ENCODE measurements at regions not wholly inside any gene's neighbourhood (a gene's known extent, or its start where the extent isn't known, plus 50 kb on each side); places are given as distances from the start of the nearest gene placed in this dataset.
"Not testable (repeated sequence)": the region's sequence is repeated elsewhere in the genome, so short reads cannot be mapped to it uniquely, and the experiment has no call there.

DNA sequence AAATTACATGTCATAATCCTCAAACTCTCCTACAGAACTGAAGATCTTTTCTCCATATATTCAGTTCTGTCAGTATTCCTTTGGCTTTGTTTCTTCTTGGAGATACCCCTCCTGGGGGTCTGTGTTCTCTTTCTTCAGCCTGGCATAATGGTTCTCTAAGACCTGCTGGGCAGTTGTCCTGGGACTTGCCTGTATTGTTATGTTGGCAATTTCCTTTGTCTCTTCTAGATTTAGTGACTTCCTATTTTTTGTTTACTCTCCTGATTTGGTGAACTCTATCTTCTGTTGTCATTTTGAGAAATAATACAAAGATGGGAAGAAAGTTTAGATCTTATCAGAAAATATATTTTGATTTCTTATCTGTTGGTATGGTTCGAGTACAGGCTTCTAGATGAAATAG lies 127.8 kb downstream of the GOSR1 start:
- no peak overlapping the region for H3K27ac ChIP-seq (ENCODE audit: extremely low read length, insufficient read depth, low read length)
- H3K9ac ChIP-seq (ENCODE audit: insufficient read depth, low read depth, low read length): no peak overlapping the region
- DNase-seq (ENCODE audit: low spot score) (no peak), ATAC-seq (no peak), FAIRE-seq (no peak)
- peak overlapping the region; percentile 29; the same call in 1 of the 2 replicates for H3K4me2 ChIP-seq (ENCODE audit: low read depth, low read length)
- TF ChIP-seq ZNF292 (CRISPR knock-in tag; IDR thresholded peaks at IDR 0.05; ENCODE audit: borderline replicate concordance, low read depth) (no peak), ZNF232 (CRISPR knock-in tag; IDR thresholded peaks at IDR 0.05; ENCODE audit: borderline replicate concordance) (no peak), ZNF331 (CRISPR knock-in tag; IDR thresholded peaks at IDR 0.05) (no peak), ZNF878 (CRISPR knock-in tag; IDR thresholded peaks at IDR 0.05) (no peak), ISL2 (CRISPR knock-in tag; IDR thresholded peaks at IDR 0.05) (no peak), MLLT10 (CRISPR knock-in tag; IDR thresholded peaks at IDR 0.05) (no peak), SOX5 (CRISPR knock-in tag; IDR thresholded peaks at IDR 0.05; ENCODE audit: borderline replicate concordance) (no peak), NFKB2 (CRISPR knock-in tag; IDR thresholded peaks at IDR 0.05; ENCODE audit: borderline replicate concordance) (no peak), FOXK1 (CRISPR knock-in tag; IDR thresholded peaks at IDR 0.05; ENCODE audit: borderline replicate concordance, low read depth) (no peak), FOXM1 (CRISPR knock-in tag; IDR thresholded peaks at IDR 0.05) (no peak), ZNF543 (CRISPR knock-in tag; IDR thresholded peaks at IDR 0.05) (no peak), POLR2AphosphoS5 (IDR thresholded peaks at IDR 0.05; ENCODE audit: low read depth, low read length) (no peak)
- TF ChIP-seq, protein P1, sequence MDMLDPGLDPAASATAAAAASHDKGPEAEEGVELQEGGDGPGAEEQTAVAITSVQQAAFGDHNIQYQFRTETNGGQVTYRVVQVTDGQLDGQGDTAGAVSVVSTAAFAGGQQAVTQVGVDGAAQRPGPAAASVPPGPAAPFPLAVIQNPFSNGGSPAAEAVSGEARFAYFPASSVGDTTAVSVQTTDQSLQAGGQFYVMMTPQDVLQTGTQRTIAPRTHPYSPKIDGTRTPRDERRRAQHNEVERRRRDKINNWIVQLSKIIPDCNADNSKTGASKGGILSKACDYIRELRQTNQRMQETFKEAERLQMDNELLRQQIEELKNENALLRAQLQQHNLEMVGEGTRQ (IDR thresholded peaks at IDR 0.05; ENCODE audit: low read depth, low read length): no peak
- TF ChIP-seq, protein P1 (CRISPR knock-in tag; IDR thresholded peaks at IDR 0.05; ENCODE audit: borderline replicate concordance): no peak
- TF ChIP-seq, protein P2, sequence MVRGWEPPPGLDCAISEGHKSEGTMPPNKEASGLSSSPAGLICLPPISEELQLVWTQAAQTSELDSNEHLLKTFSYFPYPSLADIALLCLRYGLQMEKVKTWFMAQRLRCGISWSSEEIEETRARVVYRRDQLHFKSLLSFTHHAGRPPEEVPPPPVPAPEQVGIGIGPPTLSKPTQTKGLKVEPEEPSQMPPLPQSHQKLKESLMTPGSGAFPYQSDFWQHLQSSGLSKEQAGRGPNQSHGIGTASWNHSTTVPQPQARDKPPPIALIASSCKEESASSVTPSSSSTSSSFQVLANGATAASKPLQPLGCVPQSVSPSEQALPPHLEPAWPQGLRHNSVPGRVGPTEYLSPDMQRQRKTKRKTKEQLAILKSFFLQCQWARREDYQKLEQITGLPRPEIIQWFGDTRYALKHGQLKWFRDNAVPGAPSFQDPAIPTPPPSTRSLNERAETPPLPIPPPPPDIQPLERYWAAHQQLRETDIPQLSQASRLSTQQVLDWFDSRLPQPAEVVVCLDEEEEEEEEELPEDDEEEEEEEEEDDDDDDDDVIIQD (CRISPR knock-in tag; IDR thresholded peaks at IDR 0.05; ENCODE audit: low read depth): no peak
- TF ChIP-seq, protein P3, sequence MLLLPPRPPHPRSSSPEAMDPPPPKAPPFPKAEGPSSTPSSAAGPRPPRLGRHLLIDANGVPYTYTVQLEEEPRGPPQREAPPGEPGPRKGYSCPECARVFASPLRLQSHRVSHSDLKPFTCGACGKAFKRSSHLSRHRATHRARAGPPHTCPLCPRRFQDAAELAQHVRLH (CRISPR knock-in tag; IDR thresholded peaks at IDR 0.05; ENCODE audit: borderline replicate concordance, low read depth): no peak
- POLR2A ChIA-PET: no interaction called here
- peaks cover 69% of the 10 kb centered on the region for H3K79me2 ChIP-seq (ENCODE audit: insufficient read depth, low read length)
- in situ Hi-C loops (cut with HindIII; ENCODE audit: extremely low pct_ligation_motif_present, low pct_unique_long_range_greater_than_20kb): no loop called here
- BruUV-seq (replicated peaks): no TSS peak
- peaks cover 28% of the 10 kb centered on the region for H3K4me1 ChIP-seq (ENCODE audit: insufficient read depth, low read length)
- no peak overlapping the region for H2AFZ ChIP-seq (ENCODE audit: low read length)
- 95% methylated on average over 1 of the region's 1 CpG for WGBS (ENCODE audit: low lambda C conversion rate)
- no peak overlapping the region for H3K4me3 ChIP-seq (replicated peaks in 1 of 3; ENCODE audit: insufficient read depth in 1 of 3, low read depth in 2 of 3, low read length in 3 of 3)
- H3K9me3 ChIP-seq (ENCODE audit: low read length): no peaks in the 10 kb centered on the region
- CTCF ChIA-PET (ENCODE audit: low intra/inter-chr PET ratio, low total read pairs): no interaction called here
- H4K20me1 ChIP-seq (ENCODE audit: insufficient read depth, low read length): peaks cover 10% of the 10 kb centered on the region; the same call in 1 of the 2 replicates
- H3K36me3 ChIP-seq (replicated peaks in 1 of 2; ENCODE audit: control insufficient read depth in 1 of 2, insufficient read depth in 2 of 2, low read length in 2 of 2): no peaks in the 10 kb centered on the region
- H3K27me3 ChIP-seq (ENCODE audit: control insufficient read depth in 1 of 2, insufficient read depth in 2 of 2, low read length in 2 of 2): no peaks in the 10 kb centered on the region; a peak in 1 of 5 replicates
- intact Hi-C loops (cut with micrococcal nuclease; ENCODE audit: unreplicated experiment): no loop called here

DNA sequence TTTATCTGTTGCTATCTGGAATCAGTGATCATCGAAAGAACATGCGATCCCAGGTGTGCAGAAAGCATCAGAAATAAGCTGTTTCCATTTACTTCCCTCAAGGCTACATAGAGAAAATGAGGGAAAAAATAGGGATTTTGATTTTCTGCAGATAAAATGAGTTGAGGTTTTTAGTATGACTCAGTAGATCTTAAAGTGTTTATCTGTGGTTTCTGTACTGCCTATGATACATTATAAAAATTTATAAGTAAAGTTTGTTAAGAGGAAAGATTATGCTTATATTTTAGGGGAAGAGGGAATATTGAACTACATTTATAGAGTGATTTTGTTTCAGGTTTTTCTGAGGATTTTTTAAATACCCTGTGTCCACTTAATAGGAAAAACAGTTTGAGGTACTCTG lies 125.2 kb downstream of the GOSR1 start:
- peaks cover 65% of the 10 kb centered on the region for H3K79me2 ChIP-seq (ENCODE audit: insufficient read depth, low read length)
- BruUV-seq (replicated peaks); H3K27ac ChIP-seq (ENCODE audit: extremely low read length, insufficient read depth, low read length); ATAC-seq; intact Hi-C loops (cut with micrococcal nuclease; ENCODE audit: unreplicated experiment); POLR2A ChIA-PET; H3K36me3 ChIP-seq (replicated peaks in 1 of 2; ENCODE audit: control insufficient read depth in 1 of 2, insufficient read depth in 2 of 2, low read length in 2 of 2); H3K27me3 ChIP-seq (ENCODE audit: control insufficient read depth in 1 of 2, insufficient read depth in 2 of 2, low read length in 2 of 2); FAIRE-seq; H2AFZ ChIP-seq (ENCODE audit: low read length); H3K9me3 ChIP-seq (ENCODE audit: low read length); CTCF ChIA-PET (ENCODE audit: low intra/inter-chr PET ratio, low total read pairs); in situ Hi-C loops (cut with HindIII; ENCODE audit: extremely low pct_ligation_motif_present, low pct_unique_long_range_greater_than_20kb); DNase-seq (ENCODE audit: low spot score): not testable (repeated sequence)
- 5% methylated on average over 2 of the region's 2 CpGs for WGBS (ENCODE audit: low lambda C conversion rate)
- H3K9ac ChIP-seq (ENCODE audit: insufficient read depth, low read depth, low read length): peak overlapping the region; percentile 64; the same call in 1 of the 2 replicates
- peaks cover 50% of the 10 kb centered on the region for H3K4me1 ChIP-seq (ENCODE audit: insufficient read depth, low read length)
- H4K20me1 ChIP-seq (ENCODE audit: insufficient read depth, low read length): peaks cover 10% of the 10 kb centered on the region; the same call in 1 of the 2 replicates
- H3K4me2 ChIP-seq (ENCODE audit: low read depth, low read length): peak overlapping the region; percentile 73
- H3K4me3 ChIP-seq (replicated peaks in 1 of 3; ENCODE audit: insufficient read depth in 1 of 3, low read depth in 2 of 3, low read length in 3 of 3): peak overlapping the region; percentile 47 to 77 (median 64); a peak in 5 of 6 replicates
